GM12874 (cell line): ENCODE measurements at regions not wholly inside any gene's neighbourhood (a gene's known extent, or its start where the extent isn't known, plus 50 kb on each side); places are given as distances from the start of the nearest gene placed in this dataset.

ENCODE experiments used
- CTCF ChIP-seq: IDR thresholded peaks from 2 replicates; pipeline ENCODE4 v1.5.1; 2011; ENCODE audit warnings: low read depth, mild to moderate bottlenecking, control low read depth, low read length, moderate library complexity; ENCODE audit not compliant: insufficient read depth

GRCh38 chr4:129672941-129673340, 577.0 kb downstream of the C4orf33 start:
- no peak for TF ChIP-seq CTCF

- TF ChIP-seq CTCF = no peak
These were observed 579.1 kb downstream of the C4orf33 start for GRCh38 chr4:129675036-129675435.

- no peak for TF ChIP-seq CTCF
These were observed 581.0 kb downstream of the C4orf33 start for GRCh38 chr4:129676934-129677333.

- no peak for TF ChIP-seq CTCF
These were observed 586.6 kb downstream of the C4orf33 start for GRCh38 chr4:129682586-129682985.

GRCh38 chr4:129707949-129708348, 612.0 kb downstream of the C4orf33 start:
- TF ChIP-seq CTCF = no peak

GRCh38 chr4:129708784-129709183, 612.8 kb downstream of the C4orf33 start:
- no peak for TF ChIP-seq CTCF

- TF ChIP-seq CTCF = no peak
These were observed 642.2 kb downstream of the C4orf33 start for GRCh38 chr4:129738175-129738574.

GRCh38 chr4:129747756-129748155, 651.8 kb downstream of the C4orf33 start:
- TF ChIP-seq CTCF = no peak
